GM19463 (cell line): ENCODE measurements at regions not wholly inside any gene's neighbourhood (a gene's known extent, or its start where the extent isn't known, plus 50 kb on each side); places are given as distances from the start of the nearest gene placed in this dataset.
A peak's percentile ranks its signal among the peaks of the same experiment; 100 is the strongest.
"Not testable (repeated sequence)": the region's sequence is repeated elsewhere in the genome, so short reads cannot be mapped to it uniquely, and the experiment has no call there.

Experiments
- ATAC-seq: cut with Tn5 transposase; IDR thresholded peaks from one replicate; pipeline ENCODE4 v1.9.1; 2021; ENCODE audit warnings: mild to moderate bottlenecking, moderate library complexity; ENCODE audit not compliant: unreplicated experiment

- no peak for ATAC-seq
These were observed 453.6 kb downstream of the TMEM135 start for GRCh38 chr11:87491381-87491780.

DNA sequence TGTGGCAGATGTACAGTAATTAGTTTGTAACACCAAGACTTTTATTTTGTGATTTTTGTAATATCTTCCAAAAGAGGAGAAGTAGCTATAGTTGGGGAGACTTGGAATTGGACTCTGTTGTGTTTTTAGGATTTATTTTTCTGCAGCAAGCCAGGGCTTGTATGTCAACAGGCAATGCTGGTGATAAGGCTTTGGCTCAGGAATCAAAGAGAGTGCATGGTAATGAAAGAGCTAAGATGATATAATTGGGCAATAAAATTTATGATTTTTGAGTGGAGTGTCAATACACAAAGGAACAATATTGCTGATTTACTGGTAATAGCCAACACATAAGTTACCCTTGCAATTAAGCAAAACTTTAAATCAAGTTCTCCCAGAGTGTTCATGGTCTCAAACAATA lies 452.9 kb downstream of the TMEM135 start:
- no peak for ATAC-seq

DNA sequence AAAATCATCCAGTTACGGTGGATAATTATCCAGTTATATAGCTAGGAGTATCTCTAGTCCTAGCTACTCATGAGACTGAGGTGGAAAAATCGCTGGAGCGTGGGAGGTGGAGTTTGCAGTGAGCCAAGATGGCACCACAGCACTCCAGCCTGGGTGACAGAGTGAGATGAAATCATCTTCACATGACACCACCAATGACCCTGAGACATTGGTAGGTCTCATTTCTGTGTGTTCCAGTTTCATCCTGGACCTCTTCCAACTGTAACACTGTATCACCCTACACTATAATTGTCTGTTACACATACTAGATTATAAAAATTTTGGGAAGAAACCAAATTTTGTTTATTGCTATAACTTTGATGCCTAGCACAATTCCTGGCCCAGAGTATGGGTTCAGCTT lies 446.8 kb downstream of the TMEM135 start:
- ATAC-seq: no peak

- no peak for ATAC-seq
These were observed 439.6 kb downstream of the TMEM135 start for GRCh38 chr11:87477321-87477720.

DNA sequence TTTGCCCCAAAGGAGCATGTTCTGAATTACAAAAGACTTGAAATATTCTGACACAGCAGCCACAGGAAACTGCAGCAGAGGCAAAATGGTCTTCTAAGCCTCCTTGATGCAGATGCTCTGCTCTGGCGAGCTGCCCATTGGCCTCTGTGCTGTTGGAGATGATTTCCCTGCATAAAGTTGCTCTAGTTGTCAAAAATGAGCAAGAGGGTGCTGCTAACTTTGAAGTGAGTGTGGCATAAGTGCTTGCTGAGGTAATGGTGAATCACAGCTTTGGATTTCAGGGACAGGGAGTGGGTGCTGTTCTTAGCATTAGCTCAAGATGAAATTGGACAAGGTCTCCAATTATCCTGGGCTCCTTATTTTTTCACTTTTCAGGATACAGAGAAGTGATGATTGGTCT lies 435.4 kb downstream of the TMEM135 start:
- no peak for ATAC-seq

GRCh38 chr11:87466223-87466622 lies 428.5 kb downstream of the TMEM135 start:
- no peak for ATAC-seq

GRCh38 chr11:87465716-87466115 lies 428.0 kb downstream of the TMEM135 start:
- no peak for ATAC-seq

DNA sequence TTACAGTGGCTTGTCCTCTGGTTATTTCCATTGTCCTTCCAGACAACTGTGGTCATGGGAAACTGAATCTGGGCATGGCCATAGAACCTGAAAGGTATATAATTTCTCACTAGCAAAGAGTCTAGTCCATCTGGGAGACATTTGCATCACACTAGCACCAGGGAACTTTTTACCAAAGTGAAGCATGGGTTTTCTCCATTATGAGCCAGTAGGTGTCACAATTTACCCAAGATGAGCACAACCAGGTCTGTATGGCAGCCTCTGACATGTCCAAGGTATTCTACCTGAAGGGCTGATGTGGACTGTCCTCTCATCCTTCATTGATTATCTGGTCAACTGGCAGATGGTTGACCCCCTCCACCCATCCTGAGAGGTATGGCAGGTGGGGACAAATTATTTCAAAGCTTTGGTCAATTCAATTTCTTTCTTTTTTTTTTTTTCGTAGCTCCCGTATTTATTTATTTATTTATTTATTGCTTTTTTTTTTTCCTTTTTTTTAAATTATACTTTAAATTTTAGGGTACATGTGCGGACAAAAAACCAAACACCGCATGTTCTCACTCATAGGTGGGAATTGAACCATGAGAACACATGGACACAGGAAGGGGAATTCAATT lies 425.9 kb downstream of the TMEM135 start:
- ATAC-seq: peak; percentile 49

- no peak for ATAC-seq
These were observed 424.4 kb downstream of the TMEM135 start for GRCh38 chr11:87462171-87462570.

DNA sequence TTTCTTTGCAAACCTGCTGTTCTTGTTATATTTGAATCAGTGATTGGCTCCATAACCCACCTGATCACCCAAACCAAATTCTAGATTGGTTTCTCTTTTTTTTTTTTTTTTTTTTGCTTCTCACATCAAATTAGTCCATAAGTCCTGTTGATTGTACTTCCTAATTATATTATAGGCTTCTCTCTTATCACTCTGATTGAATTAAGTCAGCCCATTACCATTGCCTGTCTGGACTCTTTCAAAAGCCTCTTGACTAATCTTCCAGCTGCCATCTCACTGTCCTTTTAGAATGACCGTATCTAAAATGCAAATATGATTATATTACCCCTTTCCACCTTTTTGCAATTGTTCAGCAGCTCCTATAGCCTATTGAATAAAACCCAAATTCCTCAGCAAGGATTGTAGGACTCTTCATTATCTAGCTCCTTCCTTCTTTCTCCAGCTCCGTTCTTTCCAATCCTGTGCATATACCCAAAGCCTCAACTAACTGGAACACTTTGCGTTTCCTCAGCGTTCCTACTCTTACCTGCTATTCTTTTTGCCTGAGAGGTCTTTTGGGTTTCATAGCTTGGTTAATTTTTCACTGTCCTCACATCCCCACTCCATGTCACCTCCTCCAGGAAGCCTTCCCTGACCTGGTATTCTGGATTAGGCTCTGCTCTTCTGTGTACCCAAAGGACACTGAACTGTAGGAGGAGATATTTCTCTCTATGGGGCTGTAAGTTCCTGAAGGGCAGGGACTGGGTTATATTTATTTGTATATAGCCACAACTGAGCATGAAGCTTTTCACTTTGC lies 423.3 kb downstream of the TMEM135 start:
- ATAC-seq: no peak

DNA sequence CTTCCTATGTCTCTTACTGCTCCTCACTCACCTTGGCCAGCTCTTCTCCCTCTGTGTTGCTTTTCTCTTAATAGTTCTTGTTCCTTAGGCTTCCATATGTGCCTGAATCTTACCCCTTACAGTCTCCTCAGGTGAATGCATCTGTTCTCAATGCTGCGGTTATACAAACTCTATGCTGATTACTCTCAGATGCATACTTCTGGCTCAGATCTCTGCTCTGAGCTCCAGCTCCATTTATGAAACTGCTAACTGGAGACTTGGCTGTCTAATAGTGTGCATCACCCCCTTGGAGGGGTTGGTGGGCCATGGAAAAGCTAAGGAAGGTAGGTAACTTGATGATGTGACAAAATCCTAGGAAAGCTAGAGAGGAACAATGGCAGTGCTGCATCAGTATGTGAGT lies 422.5 kb downstream of the TMEM135 start:
- no peak for ATAC-seq

DNA sequence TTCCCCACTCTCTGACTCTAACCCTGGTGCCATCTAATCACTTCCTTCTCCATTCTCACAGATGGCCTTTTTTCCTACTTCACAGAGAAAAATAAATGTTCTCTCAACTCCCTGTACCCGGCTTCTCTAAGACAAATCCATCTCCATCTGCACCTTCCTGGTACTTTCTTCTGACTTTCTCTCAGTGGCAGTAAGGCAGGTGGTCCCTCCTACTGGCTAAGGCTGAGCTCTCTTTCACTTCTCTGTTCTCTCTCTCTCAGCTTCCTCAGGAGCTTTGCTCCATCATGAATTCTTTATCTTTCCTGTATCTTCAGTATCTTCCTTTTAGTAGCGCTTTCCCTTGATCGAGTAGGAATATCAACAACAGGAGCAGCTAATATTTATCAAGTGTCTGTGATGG lies 421.6 kb downstream of the TMEM135 start:
- no peak for ATAC-seq

DNA sequence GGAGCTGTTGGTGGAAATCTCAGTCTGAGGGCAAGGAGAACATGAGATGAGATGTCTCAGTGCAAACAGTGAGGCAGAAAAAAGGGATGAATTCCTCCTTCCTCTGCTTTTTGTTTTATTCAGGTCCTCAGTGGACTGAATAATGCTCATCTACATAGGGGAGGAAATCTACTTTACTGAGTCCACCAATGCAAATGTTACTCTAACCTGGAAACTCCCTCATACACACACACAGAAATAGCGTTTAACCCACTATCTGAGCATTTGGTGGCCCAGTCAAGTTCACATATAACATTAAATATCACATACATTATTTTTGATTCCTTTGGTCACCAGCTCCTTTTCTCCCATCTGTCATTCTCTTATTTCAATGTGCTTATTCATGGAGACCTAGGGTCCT lies 418.8 kb downstream of the TMEM135 start:
- ATAC-seq: no peak

GRCh38 chr11:87455180-87455579 lies 417.4 kb downstream of the TMEM135 start:
- ATAC-seq: no peak

DNA sequence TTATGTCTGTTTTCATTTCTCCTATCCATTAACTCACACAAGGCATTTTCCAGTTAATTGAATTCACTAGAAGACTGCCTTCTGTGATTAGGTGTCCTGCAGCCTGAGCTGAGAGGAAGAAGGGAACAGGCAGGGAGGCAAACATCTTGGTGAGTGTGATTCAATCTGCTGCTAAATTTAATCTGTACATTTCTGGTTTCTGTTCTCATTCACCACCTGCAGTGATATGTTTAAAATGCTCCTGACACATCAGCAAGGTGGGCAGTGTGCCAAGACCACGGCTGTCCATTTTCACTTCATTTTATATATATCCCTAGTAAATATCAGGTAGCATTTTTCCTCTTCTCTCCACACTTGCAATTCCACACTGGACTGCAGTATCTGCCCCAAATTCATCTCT lies 416.5 kb downstream of the TMEM135 start:
- ATAC-seq: peak; percentile 61

GRCh38 chr11:87453531-87454089 lies 415.9 kb downstream of the TMEM135 start:
- ATAC-seq: peak; percentile 11

GRCh38 chr11:87452025-87452424 lies 414.3 kb downstream of the TMEM135 start:
- not testable (repeated sequence) for ATAC-seq

GRCh38 chr11:87451395-87451794 lies 413.7 kb downstream of the TMEM135 start:
- no peak for ATAC-seq

DNA sequence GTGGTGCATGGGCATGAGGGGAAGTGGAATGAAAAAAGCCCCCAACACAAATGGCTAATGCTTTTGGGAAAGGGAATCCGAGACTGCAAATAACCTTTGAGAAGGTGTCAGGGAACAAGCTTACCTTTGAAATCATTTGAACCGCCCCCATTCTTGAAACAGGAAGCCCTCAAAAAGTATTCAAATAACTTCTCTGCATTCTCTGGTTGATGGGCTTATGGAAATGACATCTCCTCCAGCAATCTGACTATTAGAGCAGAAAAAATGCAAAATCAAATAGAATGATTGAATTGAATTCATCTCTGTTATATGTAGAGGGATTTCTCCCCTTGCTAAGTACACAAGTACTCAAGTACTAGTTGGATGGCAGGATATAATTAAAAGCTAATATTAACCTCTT lies 409.9 kb downstream of the TMEM135 start:
- no peak for ATAC-seq

GRCh38 chr11:87444993-87445392 lies 407.3 kb downstream of the TMEM135 start:
- no peak for ATAC-seq

DNA sequence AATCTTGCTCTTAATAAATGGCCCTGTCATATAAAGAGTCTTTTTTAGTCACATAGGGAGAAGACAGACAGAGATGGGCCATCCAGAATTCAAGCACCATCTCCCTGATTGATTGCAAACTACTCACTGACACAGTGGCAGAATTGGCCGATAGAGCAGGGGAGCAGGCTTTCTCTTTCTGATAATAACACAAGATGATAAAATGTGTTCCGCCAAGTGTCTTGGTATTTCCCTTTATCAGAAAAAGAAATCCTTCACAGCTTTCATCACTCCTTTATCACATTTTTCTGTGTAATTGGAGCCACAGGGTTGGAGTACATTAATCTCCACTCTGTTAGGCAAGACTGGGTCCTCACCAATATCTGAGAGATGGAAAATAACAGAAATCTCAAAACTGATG lies 406.0 kb downstream of the TMEM135 start:
- no peak for ATAC-seq

GRCh38 chr11:87440076-87440770 lies 402.5 kb downstream of the TMEM135 start:
- no peak for ATAC-seq
